WTC11 (cell line): ENCODE measurements at regions not wholly inside any gene's neighbourhood (a gene's known extent, or its start where the extent isn't known, plus 50 kb on each side); places are given as distances from the start of the nearest gene placed in this dataset.

ENCODE experiments used
- ATAC-seq: fragments of 200-7000 bp; cut with Tn5 transposase; 2 replicates; pipeline ENCODE4 v1.10.0; 2021; ENCODE audit warnings: mild to moderate bottlenecking, moderate library complexity
- CTCF ChIA-PET: fragments of 300-600 bp; sonication (Branson Sonifier 250); formaldehyde crosslinking; loops from one replicate; lab custom pipeline; 2021; ENCODE audit warnings: antibody characterized with exemption; lab: Charles Lee
- POLR2A ChIA-PET: fragments of 350-600 bp; sonication (Branson Sonifier 250); formaldehyde crosslinking; loops from one replicate; lab custom pipeline; 2021; ENCODE audit warnings: antibody characterized with exemption; lab: Charles Lee
- DNase-seq: peaks from one replicate; pipeline ENCODE4 v3.0.0; 2021; ENCODE audit warnings: low spot score
- H3K27ac Mint-ChIP-seq: 2 replicates; pipeline ENCODE4 v1.8.0; 2021; ENCODE audit warnings: mixed read lengths
- H3K27me3 Mint-ChIP-seq: 2 replicates; pipeline ENCODE4 v1.8.0; 2021; ENCODE audit warnings: low read depth, mild to moderate bottlenecking, moderate library complexity, mixed read lengths
- H3K36me3 Mint-ChIP-seq: 2 replicates; pipeline ENCODE4 v1.8.0; 2021; ENCODE audit warnings: mixed read lengths
- H3K4me1 Mint-ChIP-seq: 2 replicates; pipeline ENCODE4 v1.8.0; 2022; ENCODE audit warnings: mixed read lengths
- H3K4me3 Mint-ChIP-seq: 2 replicates; pipeline ENCODE4 v1.8.0; 2021; ENCODE audit warnings: mild to moderate bottlenecking, moderate library complexity, mixed read lengths
- H3K9me3 Mint-ChIP-seq: 2 replicates; pipeline ENCODE4 v1.8.0; 2021; ENCODE audit warnings: mixed read lengths
- E2F1 ChIP-seq: sonication (generic); formaldehyde crosslinking; IDR thresholded peaks from 2 replicates; pipeline ENCODE4 v1.8.0; 2022; ENCODE audit warnings: mild to moderate bottlenecking, missing genetic modification reagents
- ERG ChIP-seq: fragments of 250-450 bp; sonication (Bioruptor Pico); IDR thresholded peaks from 2 replicates; pipeline ENCODE4 v1.8.0; 2021; ENCODE audit warnings: mild to moderate bottlenecking
- FOXJ3 ChIP-seq: sonication (generic); formaldehyde crosslinking; IDR thresholded peaks from 2 replicates; pipeline ENCODE4 v1.9.0; 2021; ENCODE audit warnings: missing genetic modification reagents, mild to moderate bottlenecking, borderline replicate concordance
- FOXP4 ChIP-seq: sonication (generic); formaldehyde crosslinking; IDR thresholded peaks from 2 replicates; pipeline ENCODE4 v1.8.0; 2022; ENCODE audit warnings: mild to moderate bottlenecking, missing genetic modification reagents
- GABPB1 ChIP-seq: sonication (generic); formaldehyde crosslinking; IDR thresholded peaks from 2 replicates; pipeline ENCODE4 v1.8.1; 2023; ENCODE audit warnings: mild to moderate bottlenecking, missing genetic modification reagents
- JUN ChIP-seq: sonication (generic); formaldehyde crosslinking; IDR thresholded peaks from 2 replicates; pipeline ENCODE4 v1.8.0; 2023; ENCODE audit warnings: mild to moderate bottlenecking, missing genetic modification reagents
- MXD4 ChIP-seq: fragments of 250-450 bp; sonication (Bioruptor Pico); IDR thresholded peaks from 2 replicates; pipeline ENCODE4 v1.8.0; 2021; ENCODE audit warnings: mild to moderate bottlenecking, moderate library complexity, borderline replicate concordance
- TP53 ChIP-seq: sonication (generic); formaldehyde crosslinking; IDR thresholded peaks from 2 replicates; pipeline ENCODE4 v1.8.1; 2023; ENCODE audit warnings: mild to moderate bottlenecking, missing genetic modification reagents
- ZBTB43 ChIP-seq: sonication (generic); formaldehyde crosslinking; IDR thresholded peaks from 2 replicates; pipeline ENCODE4 v1.8.1; 2023; ENCODE audit warnings: mild to moderate bottlenecking, missing genetic modification reagents
- ZMAT4 ChIP-seq: fragments of 250-450 bp; sonication (Bioruptor Pico); IDR thresholded peaks from 2 replicates; pipeline ENCODE4 v1.9.0; 2021; ENCODE audit warnings: mild to moderate bottlenecking
- ZNF121 ChIP-seq: sonication (generic); formaldehyde crosslinking; IDR thresholded peaks from 2 replicates; pipeline ENCODE4 v1.8.0; 2023; ENCODE audit warnings: missing genetic modification reagents
- ZNF281 ChIP-seq: sonication (generic); formaldehyde crosslinking; IDR thresholded peaks from 2 replicates; pipeline ENCODE4 v1.8.0; 2023; ENCODE audit warnings: mild to moderate bottlenecking, missing genetic modification reagents
- ZNF396 ChIP-seq: fragments of 250-450 bp; sonication (Bioruptor Pico); IDR thresholded peaks from 2 replicates; pipeline ENCODE4 v1.8.0; 2021; ENCODE audit warnings: mild to moderate bottlenecking, moderate library complexity, borderline replicate concordance
- ZNF423 ChIP-seq: fragments of 250-450 bp; sonication (Bioruptor Pico); IDR thresholded peaks from 2 replicates; pipeline ENCODE4 v2.1.2; 2022; ENCODE audit warnings: mild to moderate bottlenecking, moderate library complexity
- ZNF532 ChIP-seq: fragments of 250-450 bp; sonication (Bioruptor Pico); IDR thresholded peaks from 2 replicates; pipeline ENCODE4 v1.9.0; 2021; ENCODE audit warnings: mild to moderate bottlenecking, borderline replicate concordance
- ZNF671 ChIP-seq: fragments of 250-450 bp; sonication (Bioruptor Pico); IDR thresholded peaks from 2 replicates; pipeline ENCODE4 v1.8.0; 2021; ENCODE audit warnings: mild to moderate bottlenecking

GRCh38 chr2:7430421-7430868, 513.2 kb downstream of the RNF144A start:
- Mint-ChIP-seq H3K36me3 (peaks cover 21% of the 10 kb centered on the region), H3K9me3 (peaks cover 24% of the 10 kb centered on the region), H3K4me3 (peak overlapping the region; percentile 48), H3K27ac (peak overlapping the region; percentile 98), H3K27me3 (no peaks in the 10 kb centered on the region; the same call in none of the 2 replicates), H3K4me1 (peaks cover 44% of the 10 kb centered on the region)
- no peak for DNase-seq
- ATAC-seq, result peak; percentile 5; the same call in 1 of the 2 replicates
- ChIA-PET CTCF (interaction anchor here (0.9 to 1.3 kb wide), 2 partner anchors 241 kb away, joined by 3 read pairs; no protein-coding TSS in a partner anchor), POLR2A (no interaction called here)
- TF ChIP-seq ZMAT4 (CRISPR knock-in tag) (no peak), ZNF423 (no peak), TP53 (CRISPR knock-in tag) (no peak), ZNF396 (CRISPR knock-in tag) (no peak), ERG (CRISPR knock-in tag) (no peak), FOXP4 (CRISPR knock-in tag) (no peak), E2F1 (CRISPR knock-in tag) (no peak), FOXJ3 (CRISPR knock-in tag) (no peak), ZBTB43 (no peak), ZNF532 (CRISPR knock-in tag) (no peak), ZNF121 (CRISPR knock-in tag) (no peak), GABPB1 (CRISPR knock-in tag) (no peak), JUN (CRISPR knock-in tag) (no peak), ZNF281 (CRISPR knock-in tag) (no peak), ZNF671 (CRISPR knock-in tag) (no peak), MXD4 (CRISPR knock-in tag) (no peak)
